CD4-positive, alpha-beta memory T cell (primary cell): ENCODE measurements at regions not wholly inside any gene's neighbourhood (a gene's known extent, or its start where the extent isn't known, plus 50 kb on each side); places are given as distances from the start of the nearest gene placed in this dataset.

Source experiments
- CTCF ChIA-PET: fragments of 350-600 bp; sonication (Branson Sonifier 250); formaldehyde crosslinking; loops from one replicate; lab custom pipeline; 2021; ENCODE audit warnings: inconsistent platforms; ENCODE audit not compliant: partially characterized antibody; lab: Charles Lee
- POLR2A ChIA-PET: fragments of 350-600 bp; sonication (Branson Sonifier 250); formaldehyde crosslinking; loops from one replicate; lab custom pipeline; 2021; ENCODE audit not compliant: partially characterized antibody; lab: Charles Lee
- DNase-seq, 5 donors: peaks; one replicate each; pipeline versions ENCODE4 v3.0.0 to v3.0.0-alpha.2; 2020 to 2022; ENCODE audit warnings: mixed read lengths in 1 of 5
- H3K27ac ChIP-seq: one replicate; pipeline ENCODE4 v1.7.0; 2013; ENCODE audit warnings: low read depth, low read length
- H3K27me3 ChIP-seq: 2 replicates; pipeline ENCODE4 v1.7.0; 2013; ENCODE audit warnings: mild to moderate bottlenecking, low read length, moderate library complexity; ENCODE audit not compliant: insufficient read depth
- H3K36me3 ChIP-seq: 2 replicates; pipeline ENCODE4 v1.7.0; 2013; ENCODE audit warnings: mild to moderate bottlenecking, low read length, moderate library complexity; ENCODE audit not compliant: insufficient read depth
- H3K4me1 ChIP-seq: 2 replicates; pipeline ENCODE4 v1.7.0; 2013; ENCODE audit warnings: mild to moderate bottlenecking, low read length, moderate library complexity; ENCODE audit not compliant: insufficient read depth
- H3K4me3 ChIP-seq, 2 donors: one replicate each; pipeline ENCODE4 v1.7.0; 2013; ENCODE audit warnings: low read length in 2 of 2, mild to moderate bottlenecking in 1 of 2
- H3K9me3 ChIP-seq, 2 donors: one replicate each; pipeline ENCODE4 v1.7.0; 2013; ENCODE audit warnings: low read length in 2 of 2, control low read depth in 1 of 2; ENCODE audit not compliant: control insufficient read depth in 1 of 2
- H3K27ac Mint-ChIP-seq, 7 donors: one replicate each; pipeline ENCODE4 v1.8.0; 2020 to 2021; ENCODE audit warnings: mixed read lengths in 7 of 7, mild to moderate bottlenecking in 6 of 7, inconsistent platforms in 3 of 7, moderate library complexity in 3 of 7
- H3K27me3 Mint-ChIP-seq, 2 donors: one replicate each; pipeline ENCODE4 v1.8.0; 2020 to 2021; ENCODE audit warnings: mixed read lengths in 2 of 2
- H3K36me3 Mint-ChIP-seq, 2 donors: one replicate each; pipeline ENCODE4 v1.8.0; 2020 to 2021; ENCODE audit warnings: mixed read lengths in 2 of 2, inconsistent platforms in 1 of 2, mild to moderate bottlenecking in 1 of 2
- H3K4me1 Mint-ChIP-seq, 4 donors: one replicate each; pipeline ENCODE4 v1.8.0; 2020 to 2021; ENCODE audit warnings: mixed read lengths in 4 of 4, mild to moderate bottlenecking in 1 of 4
- H3K4me3 Mint-ChIP-seq, 8 donors: one replicate each; pipeline ENCODE4 v1.8.0; 2020 to 2021; ENCODE audit warnings: mixed read lengths in 8 of 8, mild to moderate bottlenecking in 7 of 8, moderate library complexity in 6 of 8, inconsistent platforms in 3 of 8
- H3K9me3 Mint-ChIP-seq, 8 donors: one replicate each; pipeline ENCODE4 v1.8.0; 2020 to 2021; ENCODE audit warnings: mixed read lengths in 8 of 8, mild to moderate bottlenecking in 5 of 8, inconsistent platforms in 3 of 8, moderate library complexity in 1 of 8
- intact Hi-C: fragments of 100-400 bp; cut with micrococcal nuclease; formaldehyde crosslinking; loops from one replicate; pipeline ENCODE4 v1.15.1; 2023

DNA sequence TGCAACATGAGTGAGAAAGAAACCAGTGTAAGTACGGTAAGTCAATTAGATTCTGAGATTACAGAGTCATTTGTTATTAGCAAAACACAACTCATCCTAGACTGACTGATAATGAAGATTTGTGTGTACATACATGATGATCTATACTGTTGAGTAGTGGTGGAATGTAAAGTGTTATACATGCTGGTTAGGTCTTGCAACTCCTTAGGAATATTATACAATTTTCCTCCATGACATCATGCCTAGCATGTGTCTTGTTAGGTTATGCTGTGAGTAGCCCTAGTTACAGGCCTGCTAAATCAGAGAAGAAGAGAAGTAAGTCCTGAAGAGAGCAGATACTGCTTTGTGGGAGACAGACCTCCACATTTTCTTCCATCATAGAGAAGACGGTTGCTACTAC, 880.6 kb downstream of the LUZP2 start:
- DNase-seq, result no peak
- Histone ChIP-seq H3K36me3 (no peaks in the 10 kb centered on the region), H3K27ac (no peak overlapping the region), H3K4me1 (no peaks in the 10 kb centered on the region), H3K4me3 (no peak overlapping the region), H3K9me3 (peaks cover 0 to 4% of the 10 kb centered on the region in 2 donors), H3K27me3 (no peaks in the 10 kb centered on the region)
- H3K27me3 Mint-ChIP-seq, result no peaks in the 10 kb centered on the region
- no peak overlapping the region for H3K27ac Mint-ChIP-seq
- CTCF ChIA-PET, result no interaction called here
- POLR2A ChIA-PET, result no interaction called here
- intact Hi-C loops, result no loop called here
- H3K9me3 Mint-ChIP-seq, result peaks cover 5 to 43% (median 16%) of the 10 kb centered on the region in 8 donors
- H3K4me3 Mint-ChIP-seq, result no peak overlapping the region
- no peaks in the 10 kb centered on the region for H3K4me1 Mint-ChIP-seq
- H3K36me3 Mint-ChIP-seq, result no peaks in the 10 kb centered on the region

DNA sequence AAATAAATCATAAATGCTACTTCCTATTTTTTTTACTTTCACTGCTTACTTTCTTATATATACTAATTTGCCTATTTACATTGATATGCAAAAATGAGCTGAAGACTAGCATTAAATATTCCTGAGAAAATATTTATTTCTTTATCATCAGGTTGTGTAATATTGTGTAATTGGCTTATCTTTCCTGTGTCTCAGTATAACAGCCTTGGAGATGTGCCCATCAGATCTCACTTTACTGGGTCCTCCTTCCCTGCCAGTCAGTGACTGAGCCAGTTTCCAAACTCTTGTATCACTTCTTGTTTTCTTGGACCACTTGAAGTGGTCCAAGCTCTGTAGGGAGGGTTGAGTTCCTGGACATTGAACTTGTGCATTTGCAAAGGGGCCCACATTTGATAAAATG, 900.0 kb downstream of the LUZP2 start:
- Mint-ChIP-seq H3K9me3 (peaks cover 0 to 27% (median 14%) of the 10 kb centered on the region in 8 donors), H3K4me1 (no peaks in the 10 kb centered on the region), H3K4me3 (no peak overlapping the region), H3K36me3 (peaks cover 0 to 2% of the 10 kb centered on the region in 2 donors), H3K27me3 (no peaks in the 10 kb centered on the region), H3K27ac (no peak overlapping the region)
- Histone ChIP-seq H3K4me1 (no peaks in the 10 kb centered on the region), H3K9me3 (no peaks in the 10 kb centered on the region), H3K27ac (no peak overlapping the region), H3K27me3 (no peaks in the 10 kb centered on the region), H3K4me3 (no peak overlapping the region), H3K36me3 (no peaks in the 10 kb centered on the region)
- no peak for DNase-seq
- ChIA-PET CTCF (no interaction called here), POLR2A (no interaction called here)
- intact Hi-C loops, result no loop called here

DNA sequence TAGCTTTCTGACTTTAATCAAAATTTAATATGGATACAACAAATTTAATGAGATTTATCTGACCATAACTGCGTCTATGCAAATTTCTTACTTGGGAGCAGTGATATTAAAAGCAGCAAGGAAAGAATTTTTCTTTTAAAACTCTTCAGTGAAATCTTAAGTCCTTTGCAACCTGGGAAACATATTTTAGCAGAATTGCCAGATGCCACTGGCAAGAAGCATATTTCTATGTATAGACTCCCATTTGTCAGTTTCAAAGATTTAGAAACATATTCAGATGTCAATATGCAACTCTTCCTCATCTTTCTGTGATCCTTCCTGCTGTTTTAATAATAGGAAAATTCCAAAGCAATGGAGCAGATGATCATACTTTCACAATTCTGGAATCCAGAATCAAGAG, 911.3 kb downstream of the LUZP2 start:
- POLR2A ChIA-PET, result no interaction called here
- Mint-ChIP-seq H3K27me3 (no peaks in the 10 kb centered on the region), H3K9me3 (peaks cover 0 to 14% (median 7%) of the 10 kb centered on the region in 8 donors), H3K4me3 (no peak overlapping the region), H3K36me3 (no peaks in the 10 kb centered on the region), H3K27ac (no peak overlapping the region), H3K4me1 (no peaks in the 10 kb centered on the region)
- H3K36me3 ChIP-seq, result no peaks in the 10 kb centered on the region
- no peak for DNase-seq
- CTCF ChIA-PET, result no interaction called here
- no peaks in the 10 kb centered on the region for H3K4me1 ChIP-seq
- intact Hi-C loops, result no loop called here
- H3K9me3 ChIP-seq, result no peaks in the 10 kb centered on the region
- no peaks in the 10 kb centered on the region for H3K27me3 ChIP-seq
- H3K27ac ChIP-seq, result no peak overlapping the region
- no peak overlapping the region for H3K4me3 ChIP-seq

- Mint-ChIP-seq H3K36me3 (no peaks in the 10 kb centered on the region), H3K27ac (no peak overlapping the region), H3K4me1 (no peaks in the 10 kb centered on the region), H3K4me3 (no peak overlapping the region), H3K27me3 (no peaks in the 10 kb centered on the region), H3K9me3 (peaks cover 0 to 14% (median 6%) of the 10 kb centered on the region in 8 donors)
- Histone ChIP-seq H3K27ac (no peak overlapping the region), H3K36me3 (no peaks in the 10 kb centered on the region), H3K4me1 (no peaks in the 10 kb centered on the region), H3K4me3 (no peak overlapping the region), H3K9me3 (no peaks in the 10 kb centered on the region), H3K27me3 (no peaks in the 10 kb centered on the region)
- ChIA-PET POLR2A (no interaction called here), CTCF (no interaction called here)
- no peak for DNase-seq
- intact Hi-C loops, result no loop called here
Measured at GRCh38 chr11:25415793-25416192, 916.1 kb upstream of the ANO3 start.

DNA sequence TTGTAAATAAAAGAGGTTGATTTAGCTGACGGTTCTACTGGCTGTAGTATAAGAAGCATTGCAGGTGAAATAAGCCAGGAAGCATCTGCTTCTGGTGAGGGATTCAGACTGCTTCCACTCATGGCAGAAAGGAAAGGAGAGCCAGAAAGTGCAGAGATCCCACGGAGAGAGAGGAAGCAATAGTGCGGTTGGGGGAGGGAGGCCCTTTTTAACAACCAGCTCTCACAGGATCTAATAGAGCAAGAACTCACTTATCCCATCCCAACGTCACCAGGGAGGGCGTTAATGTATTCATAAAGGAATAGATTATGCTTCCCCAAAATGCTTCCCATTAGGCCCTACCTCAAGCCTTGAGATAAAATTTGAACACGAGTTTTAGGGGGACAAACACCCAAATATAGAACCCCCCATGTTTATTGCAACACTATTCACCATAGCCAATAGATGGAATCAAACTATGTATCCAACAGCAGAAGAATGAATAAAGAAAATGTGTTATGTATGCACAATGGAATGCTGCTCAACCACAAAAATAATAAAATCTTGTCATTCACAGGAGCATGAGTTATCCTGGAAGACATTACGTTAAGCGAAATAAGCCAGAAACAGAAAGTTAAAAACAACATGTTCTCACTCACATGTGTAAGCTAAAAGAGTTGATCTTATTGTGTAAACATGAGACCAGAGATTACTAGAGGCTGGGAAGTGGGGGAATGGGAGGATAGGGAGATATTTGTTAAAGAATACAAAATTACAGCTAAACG, 908.3 kb upstream of the ANO3 start:
- intact Hi-C loops, result no loop called here
- Histone ChIP-seq H3K4me1 (no peaks in the 10 kb centered on the region), H3K9me3 (no peaks in the 10 kb centered on the region), H3K36me3 (no peaks in the 10 kb centered on the region), H3K27me3 (no peaks in the 10 kb centered on the region), H3K27ac (no peak overlapping the region), H3K4me3 (no peak overlapping the region)
- POLR2A ChIA-PET, result no interaction called here
- Mint-ChIP-seq H3K27me3 (no peaks in the 10 kb centered on the region), H3K27ac (no peak overlapping the region), H3K4me1 (no peaks in the 10 kb centered on the region), H3K4me3 (no peak overlapping the region), H3K9me3 (peaks cover 0 to 15% (median 6%) of the 10 kb centered on the region in 8 donors), H3K36me3 (no peaks in the 10 kb centered on the region)
- no peak for DNase-seq
- CTCF ChIA-PET, result no interaction called here

DNA sequence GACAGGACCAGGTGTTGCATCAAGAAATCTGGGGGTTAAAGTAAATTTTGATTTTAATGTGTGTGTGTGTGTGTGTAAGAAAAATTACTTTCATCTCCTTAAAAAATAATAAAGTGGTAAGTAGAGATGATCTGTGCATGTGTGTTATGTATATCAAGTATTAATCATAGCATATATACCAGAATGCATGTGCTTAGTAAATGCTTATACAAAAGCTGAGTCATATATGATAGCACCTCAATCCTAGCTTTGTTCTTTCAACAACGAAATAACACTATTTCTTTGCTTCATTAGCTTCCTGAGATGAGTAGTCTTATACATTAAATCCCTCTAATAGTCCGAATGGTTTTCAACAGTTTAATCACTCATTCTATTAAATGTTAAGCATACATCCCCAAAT, 899.6 kb upstream of the ANO3 start:
- CTCF ChIA-PET, result no interaction called here

DNA sequence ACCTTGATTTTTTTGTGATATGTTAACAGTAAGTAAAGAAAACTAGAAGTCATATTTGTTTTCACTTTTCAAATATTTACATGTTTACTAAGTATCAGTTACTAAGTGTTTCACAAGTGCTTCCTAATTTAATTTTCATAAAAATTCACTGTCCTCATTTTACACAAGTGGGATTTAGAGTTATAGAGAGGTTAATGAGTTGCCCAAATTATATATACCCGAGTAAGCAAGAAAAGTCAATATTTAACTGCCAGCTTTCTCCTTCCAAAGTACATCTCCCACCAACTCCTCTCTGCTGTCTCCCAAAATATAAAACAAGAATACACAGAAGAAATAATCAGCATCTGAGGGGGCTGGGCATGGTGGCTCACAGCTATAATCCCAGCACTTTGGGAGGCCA, 896.7 kb upstream of the ANO3 start:
- Histone ChIP-seq H3K27me3 (no peaks in the 10 kb centered on the region), H3K4me1 (no peaks in the 10 kb centered on the region), H3K9me3 (no peaks in the 10 kb centered on the region), H3K27ac (no peak overlapping the region), H3K36me3 (no peaks in the 10 kb centered on the region), H3K4me3 (no peak overlapping the region)
- Mint-ChIP-seq H3K4me1 (no peaks in the 10 kb centered on the region), H3K9me3 (peaks cover 0 to 19% (median 11%) of the 10 kb centered on the region in 8 donors), H3K4me3 (no peak overlapping the region), H3K27me3 (no peaks in the 10 kb centered on the region), H3K27ac (no peak overlapping the region), H3K36me3 (no peaks in the 10 kb centered on the region)
- intact Hi-C loops, result no loop called here
- ChIA-PET POLR2A (no interaction called here), CTCF (no interaction called here)
- no peak for DNase-seq

More for the DNA sequence above, 899.6 kb upstream of the ANO3 start:
- Mint-ChIP-seq H3K4me3 (no peak overlapping the region), H3K27ac (no peak overlapping the region), H3K4me1 (no peaks in the 10 kb centered on the region), H3K9me3 (peaks cover 0 to 9% (median 5%) of the 10 kb centered on the region in 8 donors), H3K27me3 (no peaks in the 10 kb centered on the region), H3K36me3 (no peaks in the 10 kb centered on the region)
- H3K36me3 ChIP-seq, result no peaks in the 10 kb centered on the region
- H3K4me1 ChIP-seq, result no peaks in the 10 kb centered on the region
- H3K27ac ChIP-seq, result no peak overlapping the region
- no peaks in the 10 kb centered on the region for H3K27me3 ChIP-seq
- DNase-seq, result no peak
- POLR2A ChIA-PET, result no interaction called here
- no peak overlapping the region for H3K4me3 ChIP-seq
- no peaks in the 10 kb centered on the region for H3K9me3 ChIP-seq
- intact Hi-C loops, result no loop called here
